ENCODE measurements at regions not wholly inside any gene's neighbourhood (a gene's known extent, or its start where the extent isn't known, plus 50 kb on each side); places are given as distances from the start of the nearest gene placed in this dataset.

- FAIRE-seq (no peak), DNase-seq (ENCODE audit: insufficient read length) (no peak)
These were observed 143.6 kb downstream of the SNX18 start for GRCh38 chr5:54661111-54661510.

GRCh38 chr5:54659700-54660131, 142.2 kb downstream of the SNX18 start:
- no peak for FAIRE-seq

More at GRCh38 chr5:54661111-54661510, 143.6 kb downstream of the SNX18 start:
- TF ChIP-seq TAF1 (IDR thresholded peaks at IDR 0.05; ENCODE audit: borderline replicate concordance, low read depth, low read length) (no peak), POLR2A (IDR thresholded peaks at IDR 0.05; ENCODE audit: low read depth, low read length) (no peak), POLR2AphosphoS5 (IDR thresholded peaks at IDR 0.05; ENCODE audit: low read depth, low read length) (no peak)

GRCh38 chr5:54658010-54658409, 140.5 kb downstream of the SNX18 start:
- DNase-seq (ENCODE audit: insufficient read length) (no peak), FAIRE-seq (no peak)
- no peak for TF ChIP-seq POLR2A (IDR thresholded peaks at IDR 0.05; ENCODE audit: low read depth, low read length)
- TF ChIP-seq TAF1 (IDR thresholded peaks at IDR 0.05; ENCODE audit: borderline replicate concordance, low read depth, low read length) = no peak
- no peak for TF ChIP-seq POLR2AphosphoS5 (IDR thresholded peaks at IDR 0.05; ENCODE audit: low read depth, low read length)

More at GRCh38 chr5:54659700-54660131, 142.2 kb downstream of the SNX18 start:
- no peak for TF ChIP-seq POLR2AphosphoS5 (IDR thresholded peaks at IDR 0.05; ENCODE audit: low read depth, low read length)
- no peak for TF ChIP-seq TAF1 (IDR thresholded peaks at IDR 0.05; ENCODE audit: borderline replicate concordance, low read depth, low read length)
- no peak for TF ChIP-seq POLR2A (IDR thresholded peaks at IDR 0.05; ENCODE audit: low read depth, low read length)
- DNase-seq (ENCODE audit: insufficient read length) = no peak

GRCh38 chr5:54656261-54656728, 138.7 kb downstream of the SNX18 start:
- FAIRE-seq = no peak
- TF ChIP-seq TAF1 (IDR thresholded peaks at IDR 0.05; ENCODE audit: borderline replicate concordance, low read depth, low read length) = no peak
- TF ChIP-seq POLR2AphosphoS5 (IDR thresholded peaks at IDR 0.05; ENCODE audit: low read depth, low read length) = no peak
- TF ChIP-seq POLR2A (IDR thresholded peaks at IDR 0.05; ENCODE audit: low read depth, low read length) = no peak
- DNase-seq (ENCODE audit: insufficient read length) = no peak

GRCh38 chr5:54655761-54656160, 138.2 kb downstream of the SNX18 start:
- DNase-seq (ENCODE audit: insufficient read length) (no peak), FAIRE-seq (no peak)
- no peak for TF ChIP-seq TAF1 (IDR thresholded peaks at IDR 0.05; ENCODE audit: borderline replicate concordance, low read depth, low read length)

- DNase-seq (ENCODE audit: insufficient read length) (no peak), FAIRE-seq (no peak)
- no peak for TF ChIP-seq POLR2AphosphoS5 (IDR thresholded peaks at IDR 0.05; ENCODE audit: low read depth, low read length)
- no peak for TF ChIP-seq TAF1 (IDR thresholded peaks at IDR 0.05; ENCODE audit: borderline replicate concordance, low read depth, low read length)
- no peak for TF ChIP-seq POLR2A (IDR thresholded peaks at IDR 0.05; ENCODE audit: low read depth, low read length)
These were observed 137.7 kb downstream of the SNX18 start for GRCh38 chr5:54655266-54655665.

- FAIRE-seq (no peak), DNase-seq (ENCODE audit: insufficient read length) (no peak)
These were observed 136.5 kb downstream of the SNX18 start for GRCh38 chr5:54653956-54654614.

GRCh38 chr5:54651482-54652076, 134.0 kb downstream of the SNX18 start:
- DNase-seq (ENCODE audit: insufficient read length) (no peak), FAIRE-seq (no peak)
- TF ChIP-seq POLR2AphosphoS5 (IDR thresholded peaks at IDR 0.05; ENCODE audit: low read depth, low read length) (no peak), POLR2A (IDR thresholded peaks at IDR 0.05; ENCODE audit: low read depth, low read length) (no peak), TAF1 (IDR thresholded peaks at IDR 0.05; ENCODE audit: borderline replicate concordance, low read depth, low read length) (no peak)

More at GRCh38 chr5:54653956-54654614, 136.5 kb downstream of the SNX18 start:
- no peak for TF ChIP-seq POLR2AphosphoS5 (IDR thresholded peaks at IDR 0.05; ENCODE audit: low read depth, low read length)
- TF ChIP-seq TAF1 (IDR thresholded peaks at IDR 0.05; ENCODE audit: borderline replicate concordance, low read depth, low read length) = no peak
- no peak for TF ChIP-seq POLR2A (IDR thresholded peaks at IDR 0.05; ENCODE audit: low read depth, low read length)

- no peak for DNase-seq (ENCODE audit: insufficient read length)
- no peak for FAIRE-seq
- no peak for TF ChIP-seq TAF1 (IDR thresholded peaks at IDR 0.05; ENCODE audit: borderline replicate concordance, low read depth, low read length)
- TF ChIP-seq POLR2AphosphoS5 (IDR thresholded peaks at IDR 0.05; ENCODE audit: low read depth, low read length) = no peak
- no peak for TF ChIP-seq POLR2A (IDR thresholded peaks at IDR 0.05; ENCODE audit: low read depth, low read length)
These were observed 131.5 kb downstream of the SNX18 start for GRCh38 chr5:54649041-54649504.

GRCh38 chr5:54646356-54647101, 129.0 kb downstream of the SNX18 start:
- peak; percentile 36 for DNase-seq (ENCODE audit: insufficient read length)
- TF ChIP-seq POLR2A (IDR thresholded peaks at IDR 0.05; ENCODE audit: low read depth, low read length) (no peak), POLR2AphosphoS5 (IDR thresholded peaks at IDR 0.05; ENCODE audit: low read depth, low read length) (no peak), TAF1 (IDR thresholded peaks at IDR 0.05; ENCODE audit: borderline replicate concordance, low read depth, low read length) (no peak)

GRCh38 chr5:54645882-54646355, 128.4 kb downstream of the SNX18 start:
- DNase-seq (ENCODE audit: insufficient read length) = no peak
- FAIRE-seq = no peak
- TF ChIP-seq POLR2AphosphoS5 (IDR thresholded peaks at IDR 0.05; ENCODE audit: low read depth, low read length) (no peak), POLR2A (IDR thresholded peaks at IDR 0.05; ENCODE audit: low read depth, low read length) (no peak), TAF1 (IDR thresholded peaks at IDR 0.05; ENCODE audit: borderline replicate concordance, low read depth, low read length) (no peak)

More at GRCh38 chr5:54646356-54647101, 129.0 kb downstream of the SNX18 start:
- FAIRE-seq = peak; percentile 78

All from GM12892 (cell line).